H9 (cell line): ENCODE measurements at regions not wholly inside any gene's neighbourhood (a gene's known extent, or its start where the extent isn't known, plus 50 kb on each side); places are given as distances from the start of the nearest gene placed in this dataset.

Experiments
- DNase-seq: peaks from one replicate; pipeline ENCODE4 v3.0.0-alpha.2; 2017
- H2AFZ ChIP-seq: one replicate; pipeline ENCODE4 v1.6.1; 2013; ENCODE audit warnings: mild to moderate bottlenecking, low read length, control low read depth, moderate library complexity
- H2AK5ac ChIP-seq: 2 replicates; pipeline ENCODE4 v1.6.1; 2013; ENCODE audit warnings: low read length, control low read depth, mixed read lengths; ENCODE audit not compliant: insufficient read length
- H2BK120ac ChIP-seq: one replicate; pipeline ENCODE4 v1.6.1; 2013; ENCODE audit warnings: low read depth, mild to moderate bottlenecking, low read length, control low read depth, inconsistent platforms; ENCODE audit not compliant: poor library complexity, severe bottlenecking
- H2BK12ac ChIP-seq: 2 replicates; pipeline ENCODE4 v1.6.1; 2013; ENCODE audit warnings: low read length, control low read depth, mixed read lengths, low read depth; ENCODE audit not compliant: insufficient read length
- H2BK15ac ChIP-seq: 2 replicates; pipeline ENCODE4 v1.6.1; 2013; ENCODE audit warnings: low read depth, low read length, control low read depth
- H2BK20ac ChIP-seq: one replicate; pipeline ENCODE4 v1.6.1; 2013; ENCODE audit warnings: low read depth, mild to moderate bottlenecking, low read length, control low read depth, inconsistent platforms; ENCODE audit not compliant: poor library complexity, severe bottlenecking
- H2BK5ac ChIP-seq: 2 replicates; pipeline ENCODE4 v1.6.1; 2013; ENCODE audit warnings: low read length, control low read depth, mixed read lengths; ENCODE audit not compliant: insufficient read length
- H3K14ac ChIP-seq: 2 replicates; pipeline ENCODE4 v1.6.1; 2013; ENCODE audit warnings: low read length, control low read depth; ENCODE audit not compliant: insufficient read depth
- H3K18ac ChIP-seq: 2 replicates; pipeline ENCODE4 v1.6.1; 2013; ENCODE audit warnings: low read depth, mild to moderate bottlenecking, mixed read lengths, low read length, control low read depth; ENCODE audit not compliant: insufficient read length
- H3K23ac ChIP-seq: 2 replicates; pipeline ENCODE4 v1.6.1; 2013; ENCODE audit warnings: low read length, control low read depth, mixed read lengths, low read depth; ENCODE audit not compliant: insufficient read length
- H3K23me2 ChIP-seq: 2 replicates; pipeline ENCODE4 v1.6.1; 2013; ENCODE audit warnings: low read depth, mild to moderate bottlenecking, mixed read lengths, low read length, control low read depth; ENCODE audit not compliant: insufficient read length, poor library complexity, severe bottlenecking
- H3K27ac ChIP-seq: 2 replicates; pipeline ENCODE4 v1.5.1; 2013; ENCODE audit warnings: low read length, control low read depth, mixed read lengths, low read depth; ENCODE audit not compliant: insufficient read length
- H3K27me3 ChIP-seq: 2 replicates; pipeline ENCODE4 v1.6.1; 2013; ENCODE audit warnings: low read length, control low read depth, inconsistent platforms; ENCODE audit not compliant: insufficient read depth
- H3K4ac ChIP-seq: 2 replicates; pipeline ENCODE4 v1.6.1; 2013; ENCODE audit warnings: low read depth, mild to moderate bottlenecking, control low read depth, inconsistent platforms, low read length, moderate library complexity
- H3K4me1 ChIP-seq: 2 replicates; pipeline ENCODE4 v1.6.1; 2013; ENCODE audit warnings: low read length, control low read depth, inconsistent platforms; ENCODE audit not compliant: insufficient read depth
- H3K4me2 ChIP-seq: 2 replicates; pipeline ENCODE4 v1.6.1; 2013; ENCODE audit warnings: low read length, control low read depth, mixed read lengths; ENCODE audit not compliant: insufficient read length, insufficient read depth
- H3K56ac ChIP-seq: 2 replicates; pipeline ENCODE4 v1.6.1; 2013; ENCODE audit warnings: low read depth, mild to moderate bottlenecking, mixed read lengths, low read length, control low read depth; ENCODE audit not compliant: insufficient read length
- H3K79me1 ChIP-seq: 2 replicates; pipeline ENCODE4 v1.6.1; 2013; ENCODE audit warnings: low read depth, mild to moderate bottlenecking, moderate library complexity, low read length, control low read depth, inconsistent platforms; ENCODE audit not compliant: insufficient read depth, poor library complexity, severe bottlenecking
- H3K79me2 ChIP-seq: 2 replicates; pipeline ENCODE4 v1.6.1; 2013; ENCODE audit warnings: low read length, control low read depth, inconsistent platforms; ENCODE audit not compliant: insufficient read depth
- H3K9ac ChIP-seq: 2 replicates; pipeline ENCODE4 v1.6.1; 2013; ENCODE audit warnings: low read length, control low read depth, mixed read lengths; ENCODE audit not compliant: insufficient read length; ENCODE audit errors: extremely low read depth
- H3K9me3 ChIP-seq: one replicate; pipeline ENCODE4 v1.6.1; 2013; ENCODE audit warnings: low read depth, low read length, inconsistent platforms; ENCODE audit not compliant: control insufficient read depth
- H3T11ph ChIP-seq: one replicate; pipeline ENCODE4 v1.6.1; 2013; ENCODE audit warnings: mild to moderate bottlenecking, low read length, control low read depth, inconsistent platforms
- H4K20me1 ChIP-seq: one replicate; pipeline ENCODE4 v1.6.1; 2013; ENCODE audit not compliant: control insufficient read depth, insufficient read length, insufficient read depth
- H4K5ac ChIP-seq: 2 replicates; pipeline ENCODE4 v1.6.1; 2013; ENCODE audit warnings: low read depth, mild to moderate bottlenecking, mixed read lengths, low read length, control low read depth; ENCODE audit not compliant: insufficient read length
- H4K8ac ChIP-seq: replicated peaks from 2 replicates; pipeline ENCODE4 v1.6.1; 2013; ENCODE audit warnings: low read length, control low read depth, mixed read lengths, low read depth; ENCODE audit not compliant: insufficient read length
- H4K91ac ChIP-seq: 2 replicates; pipeline ENCODE4 v1.6.1; 2013; ENCODE audit warnings: low read depth, mild to moderate bottlenecking, moderate library complexity, mixed read lengths, low read length, control low read depth; ENCODE audit not compliant: insufficient read length
- H3K27ac Mint-ChIP-seq, 3 experiments: 2 replicates in 2 of 3; 3 replicates in 1 of 3; pipeline ENCODE4 v1.8.0; 2020 to 2021; ENCODE audit warnings: mixed read lengths in 3 of 3, mild to moderate bottlenecking in 1 of 3, moderate library complexity in 1 of 3
- H3K27me3 Mint-ChIP-seq: 2 replicates; pipeline ENCODE4 v1.8.0; 2021; ENCODE audit warnings: low read depth, mild to moderate bottlenecking, moderate library complexity, mixed read lengths
- H3K36me3 Mint-ChIP-seq, 3 experiments: 2 replicates in 2 of 3; 3 replicates in 1 of 3; pipeline ENCODE4 v1.8.0; 2020 to 2021; ENCODE audit warnings: low read depth in 3 of 3, mixed read lengths in 3 of 3; ENCODE audit not compliant: insufficient read depth in 1 of 3
- H3K4me1 Mint-ChIP-seq, 2 experiments: 2 replicates each; pipeline ENCODE4 v1.8.0; 2020; ENCODE audit warnings: mixed read lengths in 2 of 2
- H3K4me3 Mint-ChIP-seq, 2 experiments: 2 replicates in 1 of 2; 3 replicates in 1 of 2; pipeline ENCODE4 v1.8.0; 2020 to 2021; ENCODE audit warnings: mild to moderate bottlenecking in 2 of 2, mixed read lengths in 2 of 2, moderate library complexity in 1 of 2
- H3K9me3 Mint-ChIP-seq, 2 experiments: 2 replicates in 1 of 2; 3 replicates in 1 of 2; pipeline ENCODE4 v1.8.0; 2020; ENCODE audit warnings: mild to moderate bottlenecking in 2 of 2, mixed read lengths in 2 of 2, moderate library complexity in 1 of 2
- CTCF ChIP-seq: fragments of 200-600 bp; sonication (generic); conservative IDR thresholded peaks from 3 replicates; pipeline ENCODE4 v1.8.0; 2021; ENCODE audit warnings: antibody characterized with exemption, mild to moderate bottlenecking
- WGBS: extraction: QIAGEN DNeasy Blood & Tissue Kit; methylation state at CpG from one replicate; pipeline ENCODE4 v1.1.7; 2013; ENCODE audit warnings: missing lambda C conversion rate, low lambda C conversion rate, mixed read lengths; ENCODE audit not compliant: insufficient read length; ENCODE audit errors: extremely low coverage; 5-methylcytosine and 5-hydroxymethylcytosine counted together

- no peak overlapping the region for H3K14ac ChIP-seq
- H3K9me3 Mint-ChIP-seq: peaks cover 3 to 7% of the 10 kb centered on the region in 2 experiments; a peak in 3 of 5 replicates
- peaks cover 8 to 10% of the 10 kb centered on the region in 2 experiments for H3K4me1 Mint-ChIP-seq
Observed at GRCh38 chr9:86636519-86636918, 282.3 kb upstream of the TUT7 start.

More at GRCh38 chr9:86636519-86636918, 282.3 kb upstream of the TUT7 start:
- Histone ChIP-seq H3K23me2 (no peaks in the 10 kb centered on the region), H4K91ac (no peak overlapping the region), H2BK120ac (no peak overlapping the region), H2BK5ac (no peak overlapping the region), H3K9ac (no peak overlapping the region), H4K5ac (no peak overlapping the region), H2AK5ac (no peak overlapping the region), H3K9me3 (no peaks in the 10 kb centered on the region), H2BK20ac (no peak overlapping the region), H3K79me1 (no peaks in the 10 kb centered on the region), H4K20me1 (no peaks in the 10 kb centered on the region), H3K79me2 (no peaks in the 10 kb centered on the region), H3K56ac (no peak overlapping the region), H3K27me3 (no peaks in the 10 kb centered on the region), H3T11ph (no peak overlapping the region), H3K4me2 (no peak overlapping the region), H3K23ac (no peak overlapping the region), H3K4me1 (no peaks in the 10 kb centered on the region), H2AFZ (no peak overlapping the region), H3K27ac (no peak overlapping the region), H4K8ac (no peak overlapping the region), H2BK15ac (no peak overlapping the region), H2BK12ac (no peak overlapping the region), H3K4ac (no peak overlapping the region), H3K18ac (no peak overlapping the region)
- no peak for DNase-seq
- WGBS: no CpG with 5 or more reads among the region's 4 CpGs
- Mint-ChIP-seq H3K4me3 (no peak overlapping the region), H3K27ac (no peak overlapping the region), H3K27me3 (no peaks in the 10 kb centered on the region; the same call in none of the 2 replicates), H3K36me3 (no peaks in the 10 kb centered on the region; a peak in 2 of 7 replicates)
- no peak for TF ChIP-seq CTCF
